ENCODE measurements at regions not wholly inside any gene's neighbourhood (a gene's known extent, or its start where the extent isn't known, plus 50 kb on each side); places are given as distances from the start of the nearest gene placed in this dataset.
A peak's percentile ranks its signal among the peaks of the same experiment; 100 is the strongest.
"Not testable (repeated sequence)": the region's sequence is repeated elsewhere in the genome, so short reads cannot be mapped to it uniquely, and the experiment has no call there.

DNA sequence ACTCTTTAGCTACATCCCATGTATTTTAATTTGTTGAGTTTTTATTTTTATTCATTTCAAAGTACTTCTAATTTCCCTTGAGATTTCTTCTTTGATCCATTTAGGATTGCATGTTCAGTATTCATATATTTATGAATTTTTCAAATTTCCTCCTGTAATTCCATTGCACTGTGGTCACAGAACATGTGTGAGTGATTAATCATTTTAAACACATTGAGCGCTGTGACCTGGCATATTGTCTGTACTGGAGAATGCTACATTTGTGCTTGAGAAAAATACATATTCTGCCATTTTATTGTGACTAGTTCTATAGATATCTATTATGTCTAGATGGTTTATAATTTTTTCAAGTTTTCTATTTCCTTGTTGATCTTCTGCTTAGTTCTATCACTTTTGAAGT is 353.7 kb downstream of the RAD51AP2 start:
- no peak for FAIRE-seq
- DNase-seq (ENCODE audit: extremely low spot score, insufficient read length, low read depth) = no peak

DNA sequence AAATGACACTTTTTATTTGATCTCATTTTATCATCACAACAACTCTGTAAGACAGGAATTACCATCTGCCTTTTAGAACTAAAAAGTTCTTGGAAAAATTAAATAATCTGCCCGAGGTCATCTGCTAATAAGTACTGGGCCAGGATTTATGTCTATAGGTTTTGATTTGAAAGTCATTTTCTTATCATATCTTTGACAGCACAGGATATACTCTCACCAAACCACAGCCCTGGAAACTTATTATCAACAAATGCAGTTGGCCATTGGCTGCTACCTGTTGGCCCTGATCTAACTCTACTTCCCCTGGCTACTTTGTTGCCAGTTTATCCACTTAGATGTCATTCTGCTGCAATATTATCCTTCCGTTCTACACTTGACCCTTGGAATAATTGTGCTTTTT is 354.6 kb downstream of the RAD51AP2 start:
- no peak for FAIRE-seq
- no peak for DNase-seq (ENCODE audit: extremely low spot score, insufficient read length, low read depth)

DNA sequence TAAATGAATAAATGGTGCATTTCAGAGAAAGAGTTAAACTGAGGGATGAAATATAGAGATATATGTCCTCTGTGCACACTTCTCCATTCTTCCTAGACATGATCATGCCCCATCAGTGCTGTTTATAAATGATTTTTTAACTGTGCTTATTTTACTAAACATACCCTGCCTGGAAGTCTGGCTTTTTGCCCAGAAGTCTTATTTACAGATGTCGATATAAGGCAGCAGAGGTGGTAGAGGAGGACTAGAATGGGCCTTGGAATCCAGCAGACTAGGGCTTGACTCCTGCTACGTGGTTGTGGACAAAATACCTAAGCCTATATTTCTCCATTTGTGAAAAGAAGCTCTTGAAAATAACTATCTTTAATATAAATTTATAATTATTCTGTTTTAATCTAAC is 355.5 kb downstream of the RAD51AP2 start:
- FAIRE-seq (no peak), DNase-seq (ENCODE audit: extremely low spot score, insufficient read length, low read depth) (no peak)

DNA sequence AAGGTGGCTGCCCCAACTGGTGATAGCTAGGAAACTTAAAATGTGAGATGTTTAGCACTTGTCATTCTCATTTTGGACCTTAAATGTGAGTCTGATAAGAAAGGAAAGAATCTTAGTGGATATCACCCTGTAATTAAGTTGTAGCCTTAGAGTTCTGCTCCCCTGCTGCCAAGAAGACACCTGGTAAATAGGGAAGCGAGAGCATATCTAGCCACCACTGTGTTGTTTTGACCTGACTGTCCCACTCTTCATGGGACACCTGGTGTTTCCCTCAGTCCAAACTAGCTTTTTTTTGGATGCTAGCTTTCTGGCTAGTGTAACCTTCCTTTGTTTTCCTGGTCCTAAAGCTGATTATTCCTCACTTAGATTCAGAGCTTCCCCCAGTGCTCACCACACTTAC is 357.6 kb downstream of the RAD51AP2 start:
- no peak for FAIRE-seq
- no peak for DNase-seq (ENCODE audit: extremely low spot score, insufficient read length, low read depth)

DNA sequence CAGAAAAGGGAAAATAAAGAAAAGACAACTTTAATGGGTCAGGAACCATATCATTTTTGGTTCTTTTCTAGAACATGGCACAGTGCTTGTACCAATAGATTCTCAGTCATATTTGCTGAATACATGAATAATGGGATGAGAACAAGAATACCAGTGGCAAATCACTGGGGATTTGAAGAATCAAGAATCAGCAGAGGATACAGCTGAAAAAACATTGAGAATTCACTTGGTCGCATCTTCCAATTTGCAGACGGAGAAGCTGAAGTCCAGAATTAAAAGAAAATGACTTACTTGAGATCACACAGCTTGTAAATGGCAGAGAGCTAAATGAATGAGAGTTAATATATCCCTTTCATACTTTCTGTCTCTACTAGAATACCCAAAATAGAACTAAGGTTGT is 362.2 kb downstream of the RAD51AP2 start:
- FAIRE-seq (no peak), DNase-seq (ENCODE audit: extremely low spot score, insufficient read length, low read depth) (no peak)

DNA sequence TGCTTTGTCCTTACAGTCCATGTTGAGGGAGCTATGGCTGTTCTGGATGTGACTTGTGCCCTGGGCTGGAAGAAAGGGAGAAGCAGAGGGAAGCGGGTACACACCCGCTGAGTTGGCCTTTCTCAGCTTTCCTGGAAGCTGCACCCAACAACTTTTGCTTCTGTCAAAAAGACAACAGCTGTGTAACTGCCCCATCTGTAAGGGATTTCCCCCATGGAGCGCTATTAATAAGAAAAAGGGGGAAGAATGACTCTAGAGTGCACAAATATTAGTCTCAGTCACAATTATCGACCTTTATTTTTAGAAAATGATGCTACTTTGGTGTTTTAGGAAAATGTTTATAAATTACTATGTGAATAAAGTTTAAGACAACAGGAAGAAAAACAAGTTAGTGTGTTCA is 368.3 kb downstream of the RAD51AP2 start:
- no peak for DNase-seq (ENCODE audit: extremely low spot score, insufficient read length, low read depth)
- no peak for FAIRE-seq

DNA sequence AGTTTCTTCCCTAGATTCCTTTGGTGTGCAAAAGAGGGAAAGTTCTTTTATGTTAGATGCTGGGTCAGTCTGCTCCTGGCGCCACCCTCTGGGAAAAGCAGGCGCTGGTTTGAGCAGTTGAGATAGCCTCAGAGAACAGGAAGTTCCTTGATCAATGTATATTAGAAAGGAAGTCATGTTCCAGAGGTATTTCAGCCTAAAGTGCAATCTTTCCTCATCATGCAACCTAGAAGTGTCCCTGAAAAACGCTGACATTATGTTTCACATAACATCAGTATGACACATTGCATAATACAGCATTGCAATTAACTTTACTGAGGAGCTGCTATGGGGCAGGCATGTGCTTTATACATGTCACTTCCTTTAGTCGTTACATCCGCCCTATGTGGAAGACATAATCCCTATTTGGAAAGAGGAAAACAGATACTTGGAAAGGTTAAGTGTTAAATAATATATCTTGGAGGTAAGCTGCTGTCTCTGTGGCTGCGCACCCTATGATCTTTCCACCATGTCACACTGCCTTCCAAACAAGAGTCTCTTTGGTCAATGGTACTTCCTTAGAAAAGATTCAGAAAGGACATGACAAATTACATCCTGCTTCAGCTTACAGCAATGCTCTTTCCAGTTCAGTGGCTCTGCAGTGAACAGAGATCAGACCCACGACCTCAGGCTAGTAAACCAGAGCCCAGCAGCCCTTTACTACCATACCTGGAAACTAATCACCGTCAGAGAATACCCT is 369.7 kb downstream of the RAD51AP2 start:
- DNase-seq (ENCODE audit: extremely low spot score, insufficient read length, low read depth) (no peak), FAIRE-seq (peak; percentile 49)

DNA sequence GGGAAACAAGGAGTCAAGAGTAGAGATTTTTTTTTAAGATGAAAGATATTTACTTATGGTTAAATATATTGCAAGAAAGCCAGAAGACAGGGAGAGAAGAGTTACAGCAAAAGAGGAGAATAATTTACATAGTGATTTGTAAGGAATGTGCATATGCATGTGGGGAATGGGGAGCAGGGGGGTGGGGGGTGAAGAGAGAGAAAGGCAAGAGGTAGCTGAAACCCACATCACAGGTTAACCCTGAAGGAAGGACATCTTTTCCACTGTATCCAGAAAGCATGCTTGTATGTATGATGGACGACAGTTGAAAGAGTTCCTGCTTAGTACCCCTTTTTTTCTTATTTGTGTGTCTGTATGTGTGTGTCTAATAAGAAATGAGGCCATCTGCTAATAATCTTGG is 371.9 kb downstream of the RAD51AP2 start:
- no peak for DNase-seq (ENCODE audit: extremely low spot score, insufficient read length, low read depth)
- no peak for FAIRE-seq

DNA sequence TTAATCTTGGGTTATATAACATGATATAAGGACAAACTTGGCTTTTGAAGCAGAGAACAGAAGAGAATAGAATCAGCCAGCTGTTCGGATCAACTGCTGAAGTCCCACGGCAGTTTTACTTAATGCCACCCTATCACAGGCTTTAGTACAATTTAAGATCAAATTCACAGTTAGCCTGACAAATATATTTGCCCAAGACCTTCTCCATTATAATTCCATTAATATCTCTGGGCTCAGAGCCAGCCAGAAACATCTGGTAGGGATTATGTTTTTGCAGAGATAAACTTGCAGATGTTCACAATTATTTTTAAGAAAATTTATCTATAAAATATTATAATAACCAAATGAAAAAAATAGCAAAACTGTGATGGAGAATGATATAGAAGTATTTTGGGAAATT is 381.4 kb downstream of the RAD51AP2 start:
- no peak for FAIRE-seq
- no peak for DNase-seq (ENCODE audit: extremely low spot score, insufficient read length, low read depth)

DNA sequence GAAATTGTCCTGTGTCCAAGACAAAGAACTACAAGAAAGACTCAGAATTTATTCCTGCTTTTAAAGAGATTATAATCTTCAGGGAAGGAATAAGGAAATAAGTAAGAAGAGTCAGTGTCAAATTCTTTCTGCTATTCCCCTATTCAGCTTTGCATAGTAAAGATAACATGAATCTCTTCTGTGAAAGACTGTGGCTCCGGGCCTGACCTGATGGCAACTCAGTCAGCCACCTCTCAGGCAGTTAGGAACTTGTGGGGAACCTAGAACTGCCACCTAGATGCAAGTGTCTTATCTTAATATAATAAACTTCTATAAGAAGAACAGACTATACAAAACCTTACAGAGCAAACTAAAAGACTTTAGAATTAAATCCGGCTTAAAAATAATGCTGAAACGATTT is 382.0 kb downstream of the RAD51AP2 start:
- no peak for FAIRE-seq
- DNase-seq (ENCODE audit: extremely low spot score, insufficient read length, low read depth) = no peak

DNA sequence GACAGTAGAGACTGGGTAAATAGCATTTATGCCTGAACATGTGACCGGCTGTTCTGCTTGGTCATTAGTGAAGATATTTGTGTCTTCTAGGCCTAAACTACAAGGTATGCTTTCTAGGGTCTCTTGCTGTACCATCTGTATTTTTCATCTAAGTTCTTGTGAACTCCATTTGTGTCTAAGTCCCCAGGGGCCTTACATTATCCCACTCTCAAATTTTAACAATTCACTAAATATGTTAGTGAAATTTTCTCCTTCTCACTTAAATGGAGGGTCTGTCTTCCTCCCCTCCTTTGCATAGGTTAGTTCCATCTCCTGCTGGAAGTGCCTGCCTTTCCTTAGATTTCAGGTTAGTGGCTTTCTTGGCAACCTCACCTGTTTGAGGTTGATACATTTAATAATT is 382.6 kb downstream of the RAD51AP2 start:
- no peak for FAIRE-seq
- no peak for DNase-seq (ENCODE audit: extremely low spot score, insufficient read length, low read depth)

DNA sequence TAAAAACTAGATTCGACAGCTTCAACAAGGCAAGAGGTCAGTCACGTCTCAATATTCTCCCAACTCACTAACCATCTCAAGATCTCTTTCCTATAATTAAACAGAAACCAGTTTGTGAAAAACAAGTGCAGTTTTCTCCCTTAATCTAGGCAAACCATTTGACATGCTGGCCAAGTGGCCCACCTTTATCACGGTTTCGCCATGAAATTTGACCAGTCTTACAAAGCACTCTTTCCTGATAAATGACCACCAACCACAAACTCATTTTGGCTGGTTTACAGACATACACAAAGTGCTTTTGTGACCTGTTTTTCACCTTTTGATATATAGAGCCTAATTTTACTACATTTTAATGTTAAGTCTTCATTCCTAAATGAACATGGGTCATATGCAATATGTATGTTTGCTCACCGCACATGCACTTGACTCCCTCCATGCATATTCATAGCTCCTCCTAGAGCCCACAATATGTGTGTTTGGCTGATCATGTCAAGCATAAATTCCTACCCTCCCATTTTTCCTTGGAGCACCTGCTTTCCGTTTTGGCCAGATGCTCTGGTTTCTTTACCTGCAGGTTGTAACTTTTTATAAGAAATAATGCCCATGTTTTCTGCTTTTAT is 385.1 kb downstream of the RAD51AP2 start:
- FAIRE-seq (no peak), DNase-seq (ENCODE audit: extremely low spot score, insufficient read length, low read depth) (no peak)

DNA sequence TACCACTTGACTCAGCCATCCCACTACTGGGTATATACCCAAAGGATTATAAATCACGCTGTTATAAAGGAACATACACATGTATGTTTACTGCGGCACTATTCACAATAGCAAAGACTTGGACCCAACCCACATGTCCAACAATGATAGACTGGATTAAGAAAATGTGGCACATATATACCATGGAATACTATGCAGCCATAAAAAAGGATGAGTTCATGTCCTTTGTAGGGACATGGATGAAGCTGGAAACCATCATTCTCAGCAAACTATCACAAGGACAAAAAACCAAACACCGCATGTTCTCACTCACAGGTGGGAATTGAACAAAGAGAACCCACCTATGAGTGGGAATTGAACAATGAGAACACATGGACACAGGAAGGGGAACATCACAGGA is 387.6 kb downstream of the RAD51AP2 start:
- FAIRE-seq = not testable (repeated sequence)

DNA sequence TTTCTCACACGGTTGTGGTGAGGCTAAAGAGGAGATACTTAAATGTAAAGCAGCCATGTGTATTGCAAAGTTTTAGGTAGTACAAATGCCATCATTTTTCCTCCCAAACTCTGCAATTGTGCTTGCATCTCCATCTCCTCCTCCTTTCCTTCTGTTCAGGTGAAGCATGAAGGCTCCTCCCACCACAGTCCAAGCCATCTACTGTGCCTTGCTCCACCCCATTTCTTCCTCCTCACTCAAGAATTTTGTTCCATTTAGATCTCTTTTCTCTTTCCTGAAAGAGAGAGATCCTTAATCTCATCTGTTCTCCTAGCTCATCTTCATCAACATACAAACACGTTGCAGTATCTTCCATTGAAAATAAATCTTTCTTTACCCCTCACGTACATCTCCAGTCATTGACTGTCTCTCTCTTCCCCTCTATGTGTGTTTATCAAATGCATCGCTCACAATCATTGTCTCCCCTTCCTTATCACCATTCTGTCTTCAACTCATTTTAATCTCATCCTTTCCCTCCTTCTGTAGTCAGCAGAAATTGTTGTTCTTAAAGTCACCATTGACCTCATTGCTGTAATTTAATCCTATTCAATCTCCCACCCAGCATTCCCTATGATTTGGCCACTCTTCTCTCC is 392.1 kb downstream of the RAD51AP2 start:
- no peak for DNase-seq (ENCODE audit: extremely low spot score, insufficient read length, low read depth)
- FAIRE-seq = no peak

More for the DNA sequence above, 387.6 kb downstream of the RAD51AP2 start:
- DNase-seq (ENCODE audit: extremely low spot score, insufficient read length, low read depth) = not testable (repeated sequence)

DNA sequence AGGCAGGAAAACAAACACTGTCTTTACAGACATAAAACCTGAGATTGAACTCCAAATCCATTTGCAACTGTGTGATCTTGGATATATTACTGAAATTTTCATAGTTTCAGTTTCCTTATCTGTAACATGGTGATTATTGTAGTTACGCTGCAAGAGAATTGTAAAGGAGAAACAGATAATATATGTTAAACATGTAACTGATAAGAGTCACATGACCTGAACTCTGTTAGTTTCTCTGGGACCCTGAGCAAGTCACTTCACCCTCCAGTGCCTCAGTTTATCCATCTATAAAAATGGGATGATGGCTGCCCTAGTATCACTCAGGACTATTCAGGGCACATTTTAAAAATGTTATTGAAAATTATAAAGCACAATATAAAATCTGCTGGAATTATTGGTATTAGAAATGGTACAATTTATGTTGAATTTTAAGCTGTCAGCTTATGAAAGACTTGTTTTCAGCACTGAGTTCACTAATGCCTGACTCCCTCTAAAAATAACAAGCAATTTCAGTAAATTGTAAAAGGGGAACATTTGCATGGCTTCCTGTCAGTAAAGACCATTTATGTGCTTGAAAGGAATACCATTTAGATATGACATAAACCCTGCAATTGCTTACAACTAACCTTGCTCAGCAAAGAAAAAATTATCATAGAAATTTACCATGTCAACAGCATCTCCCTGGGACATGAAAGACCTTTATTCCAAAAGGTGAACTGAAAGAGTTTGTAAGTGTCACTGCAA is 393.5 kb downstream of the RAD51AP2 start:
- FAIRE-seq = no peak
- DNase-seq (ENCODE audit: extremely low spot score, insufficient read length, low read depth) = no peak

DNA sequence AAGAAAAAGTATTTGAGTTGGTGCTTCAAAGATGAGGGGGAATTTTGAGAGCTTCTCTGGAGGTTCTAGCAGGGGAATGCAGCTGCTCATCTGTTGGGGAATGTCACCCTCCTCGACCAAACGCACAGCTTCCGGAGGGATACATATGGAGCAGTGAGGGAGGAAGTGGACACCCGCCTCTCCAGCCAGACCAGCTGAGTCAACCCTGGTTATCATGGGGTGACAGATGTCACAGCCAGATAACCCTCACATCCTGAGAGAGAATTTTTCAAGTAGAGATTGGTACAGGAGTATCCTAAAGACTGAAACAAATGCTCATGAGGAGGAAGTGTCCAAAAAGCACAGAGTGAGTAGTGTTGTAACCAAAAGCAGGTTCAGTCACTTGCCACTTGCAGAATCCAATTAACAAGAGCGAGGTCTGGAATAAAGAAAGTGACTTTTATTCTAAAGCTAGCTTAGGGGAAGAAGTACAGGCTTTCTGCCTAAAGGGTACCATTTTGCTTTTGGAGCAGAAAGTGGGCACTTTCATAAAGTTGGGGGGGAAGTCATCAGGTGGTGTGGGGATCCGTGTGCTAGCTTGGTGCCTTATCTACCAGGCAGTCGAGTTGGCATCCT is 395.2 kb downstream of the RAD51AP2 start:
- DNase-seq (ENCODE audit: extremely low spot score, insufficient read length, low read depth) (no peak), FAIRE-seq (no peak)

DNA sequence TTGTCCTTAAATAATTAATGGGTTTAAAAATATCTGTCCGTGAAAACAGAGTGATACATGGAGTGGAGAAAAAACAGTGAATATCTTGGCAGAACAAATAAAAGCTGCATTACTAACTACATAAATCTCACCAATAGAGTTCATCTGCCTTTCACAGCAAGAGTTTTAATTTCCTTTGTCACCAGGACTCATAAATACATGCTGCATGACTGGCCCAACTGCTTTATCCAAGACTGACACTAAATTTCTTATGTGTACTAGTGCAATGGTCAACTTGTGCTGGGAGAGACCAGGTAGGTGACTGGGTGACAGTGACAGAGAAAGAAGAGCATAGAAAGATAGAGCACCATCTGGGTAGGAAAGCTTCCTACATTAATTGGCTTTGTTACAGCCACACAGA is 402.8 kb downstream of the RAD51AP2 start:
- FAIRE-seq (no peak), DNase-seq (ENCODE audit: extremely low spot score, insufficient read length, low read depth) (no peak)

DNA sequence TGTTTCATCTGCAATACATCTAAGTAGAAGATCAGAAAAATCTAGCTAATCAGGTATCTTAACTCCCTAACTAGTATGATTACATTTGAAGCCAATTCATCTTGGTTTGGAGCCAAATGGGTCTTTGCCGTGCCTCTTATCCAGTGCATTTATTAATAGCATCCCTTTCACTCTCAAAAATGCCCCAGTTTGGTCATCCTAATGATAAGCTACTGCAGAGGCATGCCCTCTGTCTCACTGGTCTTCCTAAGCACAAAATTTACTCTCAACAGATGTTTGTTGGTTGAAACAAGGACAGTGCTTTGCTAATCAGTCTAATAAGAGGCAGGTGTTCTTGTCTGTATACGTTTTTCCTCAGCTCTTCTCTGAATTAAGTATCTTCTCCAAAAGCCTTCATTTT is 403.2 kb downstream of the RAD51AP2 start:
- DNase-seq (ENCODE audit: extremely low spot score, insufficient read length, low read depth) = no peak
- FAIRE-seq = no peak

DNA sequence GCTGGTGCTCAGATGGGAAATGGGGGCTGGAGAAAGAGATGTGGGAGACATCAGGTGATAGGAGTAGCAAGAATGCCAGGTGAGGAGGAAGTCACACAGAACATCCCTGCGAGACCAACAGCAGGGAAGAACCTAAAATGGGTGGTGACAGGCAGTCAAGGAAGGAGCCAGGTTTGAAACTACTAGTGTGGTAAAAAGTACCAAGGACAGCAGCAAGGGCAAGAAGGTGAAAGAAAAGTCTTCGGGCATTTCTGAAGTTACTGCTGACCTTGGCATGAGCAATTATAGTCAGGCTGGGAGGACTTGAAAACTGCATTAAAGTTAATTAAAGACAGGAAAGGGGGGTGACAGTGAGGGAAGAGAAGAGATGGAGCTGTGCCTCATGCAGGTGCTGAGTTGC is 410.4 kb downstream of the RAD51AP2 start:
- FAIRE-seq (no peak), DNase-seq (ENCODE audit: extremely low spot score, insufficient read length, low read depth) (no peak)

DNA sequence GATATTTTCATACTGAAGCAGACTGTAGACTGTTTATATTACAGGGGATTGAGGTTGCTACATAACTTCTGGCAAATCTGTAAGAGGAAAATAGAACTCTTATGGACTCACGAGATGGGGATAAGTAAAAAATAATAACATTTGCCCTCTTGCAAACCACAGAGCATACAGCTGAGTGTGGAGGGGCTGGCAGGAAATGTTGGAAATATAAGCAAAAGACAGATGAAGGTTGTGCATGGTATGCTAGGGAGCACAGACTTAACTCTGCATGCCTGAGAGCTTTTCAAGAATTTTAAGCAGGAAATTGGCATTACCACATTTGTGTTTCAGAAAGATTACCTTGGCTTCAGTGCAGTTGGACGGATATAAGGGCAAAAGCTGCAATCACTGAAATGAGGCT is 411.1 kb downstream of the RAD51AP2 start:
- DNase-seq (ENCODE audit: extremely low spot score, insufficient read length, low read depth) = no peak
- no peak for FAIRE-seq
